Parathyroid adenoma (tissue), 2 donors: ENCODE measurements at regions not wholly inside any gene's neighbourhood (a gene's known extent, or its start where the extent isn't known, plus 50 kb on each side); places are given as distances from the start of the nearest gene placed in this dataset.
"Not testable (repeated sequence)": the region's sequence is repeated elsewhere in the genome, so short reads cannot be mapped to it uniquely, and the experiment has no call there.

Source experiments
- H2AFZ ChIP-seq: fragments of 300-600 bp; sonication (generic); one replicate; pipeline ENCODE4 v1.7.0; 2017; ENCODE audit warnings: antibody characterized with exemption, mild to moderate bottlenecking
- H3K27ac ChIP-seq: fragments of 300-600 bp; sonication (generic); one replicate; pipeline ENCODE4 v1.7.0; 2017
- H3K27me3 ChIP-seq: fragments of 300-600 bp; sonication (generic); one replicate; pipeline ENCODE4 v1.7.0; 2017; ENCODE audit warnings: low read length; ENCODE audit not compliant: control insufficient read depth, insufficient read depth
- H3K36me3 ChIP-seq: fragments of 300-600 bp; sonication (generic); one replicate; pipeline ENCODE4 v1.7.0; 2017; ENCODE audit warnings: low read length; ENCODE audit not compliant: control insufficient read depth, insufficient read depth
- H3K4me1 ChIP-seq: fragments of 300-600 bp; sonication (generic); one replicate; pipeline ENCODE4 v1.7.0; 2017; ENCODE audit warnings: control low read depth
- H3K4me2 ChIP-seq: fragments of 300-600 bp; sonication (generic); one replicate; pipeline ENCODE4 v1.7.0; 2017; ENCODE audit warnings: low read length
- H3K4me3 ChIP-seq: fragments of 300-600 bp; sonication (generic); one replicate; pipeline ENCODE4 v1.7.0; 2017; ENCODE audit warnings: low read depth, low read length
- H3K79me2 ChIP-seq: fragments of 300-600 bp; sonication (generic); one replicate; pipeline ENCODE4 v1.7.0; 2017; ENCODE audit warnings: control low read depth
- H3K9ac ChIP-seq: fragments of 300-600 bp; sonication (generic); one replicate; pipeline ENCODE4 v1.7.0; 2017; ENCODE audit warnings: mild to moderate bottlenecking
- H3K9me3 ChIP-seq: fragments of 300-600 bp; sonication (generic); one replicate; pipeline ENCODE4 v1.7.0; 2017; ENCODE audit warnings: low read length; ENCODE audit not compliant: control insufficient read depth
- TF ChIP-seq, protein P1 (sequence below): fragments of 300-600 bp; sonication (generic); IDR thresholded peaks from one replicate; pipeline ENCODE4 v1.7.0; 2017; ENCODE audit warnings: antibody characterized with exemption, mild to moderate bottlenecking
- donor health status: primary hyperparathyroidism.

DNA sequence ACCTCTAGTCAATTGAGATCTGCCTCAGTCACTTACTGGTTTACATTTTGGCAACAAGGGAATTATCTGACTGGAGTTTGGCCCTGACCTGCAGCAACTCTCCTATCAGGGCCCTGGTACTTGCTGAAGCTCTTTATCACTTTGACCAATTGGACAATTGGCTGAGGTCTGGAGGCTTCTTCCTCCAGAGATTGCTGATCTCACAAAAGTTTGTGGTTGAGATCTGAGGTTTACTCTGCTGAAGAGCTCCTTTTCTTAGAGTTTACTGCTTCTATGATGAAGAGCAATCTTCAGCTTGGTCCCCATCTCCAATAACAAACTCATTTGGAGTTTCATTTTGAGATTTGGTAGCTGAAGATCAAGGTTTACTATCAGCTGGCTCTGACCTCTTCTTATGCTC is 276.9 kb upstream of the SGCG start:
- H3K4me3 ChIP-seq, result no peak overlapping the region
- no peaks in the 10 kb centered on the region for H3K79me2 ChIP-seq
- H3K27ac ChIP-seq, result no peak overlapping the region
- no peak overlapping the region for H2AFZ ChIP-seq
- no peaks in the 10 kb centered on the region for H3K4me1 ChIP-seq
- no peaks in the 10 kb centered on the region for H3K9me3 ChIP-seq
- no peak overlapping the region for H3K9ac ChIP-seq
- no peak overlapping the region for H3K4me2 ChIP-seq
- H3K27me3 ChIP-seq, result no peaks in the 10 kb centered on the region
- H3K36me3 ChIP-seq, result no peaks in the 10 kb centered on the region
- TF ChIP-seq, protein P1, sequence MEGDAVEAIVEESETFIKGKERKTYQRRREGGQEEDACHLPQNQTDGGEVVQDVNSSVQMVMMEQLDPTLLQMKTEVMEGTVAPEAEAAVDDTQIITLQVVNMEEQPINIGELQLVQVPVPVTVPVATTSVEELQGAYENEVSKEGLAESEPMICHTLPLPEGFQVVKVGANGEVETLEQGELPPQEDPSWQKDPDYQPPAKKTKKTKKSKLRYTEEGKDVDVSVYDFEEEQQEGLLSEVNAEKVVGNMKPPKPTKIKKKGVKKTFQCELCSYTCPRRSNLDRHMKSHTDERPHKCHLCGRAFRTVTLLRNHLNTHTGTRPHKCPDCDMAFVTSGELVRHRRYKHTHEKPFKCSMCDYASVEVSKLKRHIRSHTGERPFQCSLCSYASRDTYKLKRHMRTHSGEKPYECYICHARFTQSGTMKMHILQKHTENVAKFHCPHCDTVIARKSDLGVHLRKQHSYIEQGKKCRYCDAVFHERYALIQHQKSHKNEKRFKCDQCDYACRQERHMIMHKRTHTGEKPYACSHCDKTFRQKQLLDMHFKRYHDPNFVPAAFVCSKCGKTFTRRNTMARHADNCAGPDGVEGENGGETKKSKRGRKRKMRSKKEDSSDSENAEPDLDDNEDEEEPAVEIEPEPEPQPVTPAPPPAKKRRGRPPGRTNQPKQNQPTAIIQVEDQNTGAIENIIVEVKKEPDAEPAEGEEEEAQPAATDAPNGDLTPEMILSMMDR, result no peak

DNA sequence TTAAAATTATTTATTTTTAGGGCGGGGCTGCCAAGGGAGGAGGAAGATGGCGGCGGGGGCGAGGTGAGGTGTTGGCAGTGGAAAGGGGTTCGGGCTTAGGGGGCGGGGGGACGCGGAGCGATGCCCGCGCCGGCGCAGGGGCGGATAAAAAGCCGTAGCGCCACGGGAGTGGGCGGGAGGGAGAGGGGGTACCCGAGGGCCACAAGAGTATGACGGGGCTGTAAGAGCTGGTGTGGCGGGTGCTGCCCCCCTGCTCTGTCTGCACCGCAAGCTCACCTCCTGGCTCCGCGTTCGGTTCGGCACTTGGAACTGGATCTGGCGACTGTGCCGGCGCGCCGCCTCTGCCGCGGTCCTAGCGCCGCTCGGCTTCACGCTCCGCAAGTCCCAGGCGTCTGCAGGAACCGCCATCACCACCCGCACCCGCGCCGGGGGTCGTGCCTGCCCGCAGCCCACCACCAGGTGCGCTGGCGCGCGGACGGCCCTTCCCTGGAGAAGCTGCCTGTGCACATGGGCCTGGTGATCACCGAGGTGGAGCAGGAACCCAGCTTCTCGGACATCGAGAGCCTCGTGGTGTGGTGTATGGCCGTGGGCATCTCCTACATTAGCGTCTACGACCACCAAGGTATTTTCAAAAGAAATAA is 265.2 kb upstream of the SGCG start:
- Histone ChIP-seq H3K27ac (no peak overlapping the region), H3K9me3 (no peaks in the 10 kb centered on the region), H3K4me2 (peak overlapping the region; percentile 66), H3K79me2 (no peaks in the 10 kb centered on the region), H3K27me3 (no peaks in the 10 kb centered on the region), H2AFZ (peak overlapping the region; percentile 70), H3K9ac (no peak overlapping the region), H3K36me3 (no peaks in the 10 kb centered on the region), H3K4me3 (peak overlapping the region; percentile 53), H3K4me1 (no peaks in the 10 kb centered on the region)
- TF ChIP-seq, protein P1, result no peak

DNA sequence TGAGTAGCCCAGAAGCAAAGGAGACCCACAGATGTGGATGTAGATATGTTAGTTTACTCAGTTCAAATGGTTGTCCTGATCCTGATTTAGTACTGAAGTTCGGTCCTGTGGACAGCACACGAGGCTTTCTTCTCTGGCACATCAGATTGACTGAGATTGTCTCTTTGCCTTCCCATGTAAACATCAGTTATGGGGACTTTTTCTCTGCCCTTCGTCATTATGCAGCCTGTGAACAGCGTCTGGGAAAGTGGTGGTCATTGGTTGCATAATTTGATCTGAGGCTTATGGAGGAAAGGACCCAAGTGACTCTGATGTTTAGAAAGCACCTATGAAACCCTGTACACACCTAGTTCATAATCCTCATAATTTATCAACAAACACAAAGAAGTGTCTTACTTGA is 264.5 kb upstream of the SGCG start:
- H3K4me2 ChIP-seq, H3K4me1 ChIP-seq, H3K27me3 ChIP-seq, H2AFZ ChIP-seq, H3K36me3 ChIP-seq, H3K79me2 ChIP-seq, H3K27ac ChIP-seq, H3K9ac ChIP-seq, H3K9me3 ChIP-seq, H3K4me3 ChIP-seq: not testable (repeated sequence)

DNA sequence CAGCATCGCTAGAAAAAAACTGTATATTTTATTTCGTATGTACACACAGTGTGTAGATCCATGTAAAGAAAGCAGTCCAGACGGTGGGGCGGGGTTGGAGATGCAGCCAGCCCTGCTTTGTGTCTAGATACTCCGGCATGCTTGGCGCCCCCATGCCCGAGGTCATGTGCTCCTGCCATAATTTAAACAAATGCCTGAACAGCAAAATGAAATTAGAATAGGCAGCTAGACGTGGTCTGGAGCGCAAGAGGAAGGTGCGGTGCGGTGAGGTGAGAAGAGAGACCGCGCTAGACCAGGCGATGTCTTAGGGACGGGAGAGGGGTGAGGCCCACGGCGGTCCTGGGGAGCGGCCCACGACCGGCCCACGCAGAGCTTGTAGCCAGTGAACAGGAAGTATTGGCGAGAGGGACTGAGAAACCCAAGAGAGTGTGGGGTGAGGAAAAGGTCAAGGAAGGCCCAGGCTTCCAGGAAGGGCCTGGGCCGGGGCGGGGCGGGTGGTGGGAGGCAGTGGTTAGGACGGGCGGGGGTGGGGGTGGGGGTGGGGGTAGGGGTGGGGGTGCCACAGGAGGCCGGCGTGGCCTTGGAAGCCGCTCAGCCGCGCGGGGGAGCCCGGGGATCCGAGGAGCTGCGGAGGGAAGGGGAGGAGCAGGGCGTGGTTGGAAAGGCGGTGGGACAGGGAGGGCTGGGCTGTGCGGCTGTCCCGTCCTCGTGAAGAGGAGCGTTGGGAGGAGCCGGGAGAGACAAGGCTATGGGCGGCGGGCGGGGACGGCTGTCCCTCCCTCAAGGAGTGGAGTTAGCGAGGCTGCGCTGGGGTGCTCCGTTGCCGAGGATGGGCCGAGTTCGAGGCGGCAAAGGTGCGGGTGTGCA is 254.7 kb upstream of the SGCG start:
- peak overlapping the region; percentile 47 for H3K4me2 ChIP-seq
- TF ChIP-seq, protein P1, result no peak
- no peak overlapping the region for H3K4me3 ChIP-seq
- H3K4me1 ChIP-seq, result no peaks in the 10 kb centered on the region
- no peak overlapping the region for H3K27ac ChIP-seq
- H2AFZ ChIP-seq, result peak overlapping the region; percentile 68
- no peak overlapping the region for H3K9ac ChIP-seq
- H3K79me2 ChIP-seq, result no peaks in the 10 kb centered on the region
- H3K9me3 ChIP-seq, result no peaks in the 10 kb centered on the region
- H3K27me3 ChIP-seq, result no peaks in the 10 kb centered on the region
- H3K36me3 ChIP-seq, result no peaks in the 10 kb centered on the region

DNA sequence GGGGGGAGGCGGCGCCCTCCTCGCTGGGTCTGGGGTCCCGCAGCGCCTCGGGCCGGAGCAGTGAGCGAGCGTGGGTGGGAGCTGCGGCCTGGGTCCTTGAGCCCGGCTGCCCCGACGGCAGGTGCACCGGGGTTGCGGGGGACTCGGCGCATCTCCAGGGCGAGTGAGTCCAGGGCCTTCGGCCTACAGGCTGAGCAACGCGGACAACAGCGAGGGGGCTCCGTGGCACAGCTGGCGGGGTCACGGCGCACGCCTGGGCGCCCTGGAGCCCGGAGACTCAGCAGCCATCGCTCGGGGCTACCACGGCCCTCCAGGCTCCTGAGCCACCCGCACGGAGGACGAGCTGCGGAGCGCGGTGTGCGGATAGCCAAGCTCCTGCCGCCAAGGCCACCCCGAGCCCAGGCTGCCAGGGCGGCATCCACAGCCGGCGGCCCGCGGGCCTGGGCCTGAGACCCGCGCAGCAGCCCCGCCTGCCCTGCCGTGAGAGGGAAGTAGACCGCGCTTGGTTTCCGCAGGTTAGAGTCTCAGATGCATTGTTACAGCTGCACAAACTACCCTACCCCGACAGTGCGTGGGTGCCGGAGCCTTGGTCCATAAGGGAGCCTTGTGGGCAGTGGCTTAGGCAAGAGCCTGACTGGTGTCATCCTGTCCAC is 253.9 kb upstream of the SGCG start:
- Histone ChIP-seq H3K4me1 (no peaks in the 10 kb centered on the region), H3K9ac (no peak overlapping the region), H3K9me3 (no peaks in the 10 kb centered on the region), H3K4me2 (peak overlapping the region; percentile 47), H3K4me3 (no peak overlapping the region), H3K79me2 (no peaks in the 10 kb centered on the region), H3K36me3 (no peaks in the 10 kb centered on the region), H2AFZ (peak overlapping the region; percentile 68), H3K27me3 (no peaks in the 10 kb centered on the region), H3K27ac (no peak overlapping the region)
- TF ChIP-seq, protein P1, result no peak

DNA sequence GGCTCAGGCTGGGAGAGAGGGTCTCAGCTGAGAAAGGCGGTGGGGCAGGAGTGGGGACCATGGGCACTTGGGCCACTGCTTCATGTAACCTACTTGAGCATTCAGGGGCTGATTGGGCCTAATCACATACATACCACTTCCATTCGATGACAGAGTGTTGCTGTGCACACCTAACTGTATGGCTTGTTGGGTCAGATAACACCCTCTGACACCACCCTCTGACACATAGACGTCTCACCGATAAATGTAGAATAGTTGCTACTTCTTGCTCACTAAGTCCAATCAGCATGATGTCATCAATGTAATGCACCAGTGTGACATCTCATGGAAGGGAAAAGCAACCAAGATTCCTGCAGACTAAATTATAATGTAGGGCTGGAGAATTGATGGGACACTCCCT is 252.9 kb upstream of the SGCG start:
- not testable (repeated sequence) for H3K4me1 ChIP-seq, H3K4me2 ChIP-seq, H3K9ac ChIP-seq, H3K27me3 ChIP-seq, H3K4me3 ChIP-seq, H3K9me3 ChIP-seq, H3K27ac ChIP-seq, H2AFZ ChIP-seq, H3K36me3 ChIP-seq, H3K79me2 ChIP-seq
